ENCODE measurements at regions not wholly inside any gene's neighbourhood (a gene's known extent, or its start where the extent isn't known, plus 50 kb on each side); places are given as distances from the start of the nearest gene placed in this dataset.

DNA sequence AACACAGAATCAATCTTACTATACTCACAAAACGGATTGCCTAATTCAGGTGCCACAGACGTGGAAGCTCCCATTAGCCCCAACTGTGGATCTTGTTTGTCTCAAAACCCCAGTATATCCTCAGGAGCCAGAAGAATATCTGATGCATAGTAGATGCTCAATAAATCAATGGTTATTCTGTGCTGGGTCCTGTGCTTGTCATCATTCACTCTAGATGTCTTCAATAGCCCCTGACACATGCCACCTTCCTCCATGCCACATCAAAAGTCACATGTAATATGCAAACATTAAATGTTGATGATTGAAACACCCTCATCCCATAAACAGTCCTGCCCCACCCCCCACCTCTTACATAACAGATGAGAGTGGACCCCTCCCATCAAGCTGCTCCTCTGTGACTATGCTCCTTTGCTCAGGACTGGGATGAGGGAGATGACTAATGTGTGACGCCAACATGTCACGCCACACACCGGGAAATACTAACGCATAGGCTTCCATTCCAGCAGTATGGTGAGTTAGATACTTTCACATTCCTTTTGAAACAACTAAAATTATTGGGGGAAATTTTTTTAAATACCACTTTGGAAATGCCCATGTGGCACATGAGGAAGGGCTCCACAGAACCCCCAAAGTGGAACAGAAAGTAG, 267.6 kb upstream of the SDK2 start:
- TF ChIP-seq, protein P1, sequence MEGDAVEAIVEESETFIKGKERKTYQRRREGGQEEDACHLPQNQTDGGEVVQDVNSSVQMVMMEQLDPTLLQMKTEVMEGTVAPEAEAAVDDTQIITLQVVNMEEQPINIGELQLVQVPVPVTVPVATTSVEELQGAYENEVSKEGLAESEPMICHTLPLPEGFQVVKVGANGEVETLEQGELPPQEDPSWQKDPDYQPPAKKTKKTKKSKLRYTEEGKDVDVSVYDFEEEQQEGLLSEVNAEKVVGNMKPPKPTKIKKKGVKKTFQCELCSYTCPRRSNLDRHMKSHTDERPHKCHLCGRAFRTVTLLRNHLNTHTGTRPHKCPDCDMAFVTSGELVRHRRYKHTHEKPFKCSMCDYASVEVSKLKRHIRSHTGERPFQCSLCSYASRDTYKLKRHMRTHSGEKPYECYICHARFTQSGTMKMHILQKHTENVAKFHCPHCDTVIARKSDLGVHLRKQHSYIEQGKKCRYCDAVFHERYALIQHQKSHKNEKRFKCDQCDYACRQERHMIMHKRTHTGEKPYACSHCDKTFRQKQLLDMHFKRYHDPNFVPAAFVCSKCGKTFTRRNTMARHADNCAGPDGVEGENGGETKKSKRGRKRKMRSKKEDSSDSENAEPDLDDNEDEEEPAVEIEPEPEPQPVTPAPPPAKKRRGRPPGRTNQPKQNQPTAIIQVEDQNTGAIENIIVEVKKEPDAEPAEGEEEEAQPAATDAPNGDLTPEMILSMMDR (IDR thresholded peaks at IDR 0.05) = no peak
- TF ChIP-seq POLR2A (IDR thresholded peaks at IDR 0.05) = no peak
- TF ChIP-seq EP300 (IDR thresholded peaks at IDR 0.05) = no peak
- TF ChIP-seq POLR2AphosphoS5 (IDR thresholded peaks at IDR 0.05) = no peak
